ENCODE measurements at regions not wholly inside any gene's neighbourhood (a gene's known extent, or its start where the extent isn't known, plus 50 kb on each side); places are given as distances from the start of the nearest gene placed in this dataset.

GRCh38 chr1:30271401-30272276 lies 451.7 kb downstream of the MATN1 start:
- TF ChIP-seq EP300 (IDR thresholded peaks at IDR 0.05) (no peak), POLR2A (IDR thresholded peaks at IDR 0.05; ENCODE audit: low read depth) (no peak), CTCF (IDR thresholded peaks at IDR 0.05) (no peak), POLR2AphosphoS5 (IDR thresholded peaks at IDR 0.05) (no peak)

GRCh38 chr1:30270461-30270860 lies 452.9 kb downstream of the MATN1 start:
- 86% methylated on average over 1 of the region's 1 CpG for WGBS
- DNase-seq (ENCODE audit: extremely low spot score) = no peak
- TF ChIP-seq EP300 (IDR thresholded peaks at IDR 0.05) (no peak), POLR2AphosphoS5 (IDR thresholded peaks at IDR 0.05) (no peak), POLR2A (IDR thresholded peaks at IDR 0.05; ENCODE audit: low read depth) (no peak), CTCF (IDR thresholded peaks at IDR 0.05) (no peak)
- H3K4me1 ChIP-seq = no peaks in the 10 kb centered on the region
- peaks cover 0 to 44% (median 0%) of the 10 kb centered on the region in 4 donors for H3K27me3 ChIP-seq
- no peaks in the 10 kb centered on the region for H3K9me3 ChIP-seq
- no peaks in the 10 kb centered on the region for H3K36me3 ChIP-seq
- no peak overlapping the region for H3K27ac ChIP-seq (replicated peaks in 1 of 4)
- no peak overlapping the region for H3K4me3 ChIP-seq
- intact Hi-C loops (cut with DNase I) = no loop called here

More at GRCh38 chr1:30271401-30272276, 451.7 kb downstream of the MATN1 start:
- no peak for DNase-seq (ENCODE audit: extremely low spot score)
- Histone ChIP-seq H3K36me3 (no peaks in the 10 kb centered on the region), H3K4me1 (no peaks in the 10 kb centered on the region), H3K4me3 (no peak overlapping the region), H3K9me3 (no peaks in the 10 kb centered on the region), H3K27ac (replicated peaks in 1 of 4) (no peak overlapping the region), H3K27me3 (peaks cover 0 to 50% (median 0%) of the 10 kb centered on the region in 4 donors)
- WGBS = 68% methylated on average over 10 of the region's 10 CpGs
- intact Hi-C loops (cut with DNase I) = no loop called here

GRCh38 chr1:30268923-30269666 lies 454.3 kb downstream of the MATN1 start:
- H3K36me3 ChIP-seq = no peaks in the 10 kb centered on the region
- H3K4me3 ChIP-seq = no peak overlapping the region
- no peak for TF ChIP-seq EP300 (IDR thresholded peaks at IDR 0.05)
- no peak for TF ChIP-seq CTCF (IDR thresholded peaks at IDR 0.05)
- TF ChIP-seq POLR2A (IDR thresholded peaks at IDR 0.05; ENCODE audit: low read depth) = no peak
- TF ChIP-seq POLR2AphosphoS5 (IDR thresholded peaks at IDR 0.05) = no peak
- peaks cover 0 to 41% (median 0%) of the 10 kb centered on the region in 4 donors for H3K27me3 ChIP-seq
- no peak for DNase-seq (ENCODE audit: extremely low spot score)
- H3K27ac ChIP-seq (replicated peaks in 1 of 4) = no peak overlapping the region
- no peaks in the 10 kb centered on the region for H3K4me1 ChIP-seq
- H3K9me3 ChIP-seq = no peaks in the 10 kb centered on the region
- intact Hi-C loops (cut with DNase I) = no loop called here
- 66% methylated on average over 4 of the region's 4 CpGs for WGBS

- Histone ChIP-seq H3K9me3 (no peaks in the 10 kb centered on the region), H3K4me3 (no peak overlapping the region), H3K27ac (replicated peaks in 1 of 4) (no peak overlapping the region), H3K27me3 (peaks cover 0 to 36% (median 0%) of the 10 kb centered on the region in 4 donors), H3K4me1 (no peaks in the 10 kb centered on the region), H3K36me3 (no peaks in the 10 kb centered on the region)
- TF ChIP-seq POLR2AphosphoS5 (IDR thresholded peaks at IDR 0.05) = no peak
- TF ChIP-seq CTCF (IDR thresholded peaks at IDR 0.05) = no peak
- TF ChIP-seq POLR2A (IDR thresholded peaks at IDR 0.05; ENCODE audit: low read depth) = no peak
- intact Hi-C loops (cut with DNase I) = no loop called here
- 68% methylated on average over 6 of the region's 6 CpGs for WGBS
- DNase-seq (ENCODE audit: extremely low spot score) = no peak
Measured at GRCh38 chr1:30267856-30268255, 455.5 kb downstream of the MATN1 start.

Measured in esophagus muscularis mucosa (tissue), 4 donors.